ENCODE measurements at regions not wholly inside any gene's neighbourhood (a gene's known extent, or its start where the extent isn't known, plus 50 kb on each side); places are given as distances from the start of the nearest gene placed in this dataset.

DNA sequence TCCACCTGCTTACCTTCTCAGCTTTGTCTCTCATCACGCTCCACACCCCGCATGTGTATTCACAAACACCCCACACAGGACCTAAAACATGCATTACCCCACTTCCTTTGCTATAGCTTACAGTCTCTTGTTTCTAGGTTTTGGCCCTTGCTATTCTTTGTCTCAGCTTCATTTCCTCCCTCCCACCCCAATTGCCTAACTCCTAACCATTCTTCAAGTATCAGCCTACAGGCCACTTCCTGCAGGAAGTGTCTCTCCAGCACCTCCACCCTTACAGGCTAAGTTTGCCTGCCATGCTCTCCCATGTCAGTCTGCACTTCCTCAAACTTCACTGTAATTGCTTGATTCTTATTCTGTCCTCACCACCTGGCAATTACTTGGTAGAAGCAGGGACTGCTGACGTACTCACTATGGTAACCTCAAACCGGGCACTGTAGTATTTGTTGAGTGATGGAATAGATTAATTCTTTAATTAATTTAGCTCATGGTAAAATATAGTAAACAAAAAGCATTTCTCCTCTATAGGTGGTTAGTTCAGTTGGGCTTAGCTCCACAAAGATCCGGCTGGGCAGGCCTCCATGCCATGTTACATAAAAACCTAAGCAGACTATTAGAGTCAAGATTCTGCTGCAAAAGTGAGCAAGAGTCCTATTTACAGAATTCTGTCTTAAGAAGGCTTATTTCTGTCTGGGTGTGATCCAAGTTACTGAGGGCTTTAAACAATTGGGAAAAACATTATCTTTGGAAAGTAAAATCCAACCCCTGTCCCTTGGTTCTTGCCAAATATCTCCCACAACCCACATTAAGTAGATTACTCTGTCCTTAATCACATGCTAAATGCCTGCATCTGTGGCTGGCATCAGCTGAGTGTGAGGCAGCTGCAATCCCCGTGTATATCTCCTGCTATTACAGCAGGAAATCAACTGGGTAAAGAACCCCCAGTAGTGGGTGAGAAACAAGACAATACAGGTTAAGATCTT is 124.7 kb upstream of the CPEB2 start:
- DNase-seq (ENCODE audit: extremely low read depth, low read depth, low spot score) = no peak

GRCh38 chr4:14878681-14879080 is 123.6 kb upstream of the CPEB2 start:
- no peak for DNase-seq (ENCODE audit: extremely low read depth, low read depth, low spot score)

GRCh38 chr4:14879683-14880082 is 122.6 kb upstream of the CPEB2 start:
- no peak for DNase-seq (ENCODE audit: extremely low read depth, low read depth, low spot score)

- no peak for DNase-seq (ENCODE audit: extremely low read depth, low read depth, low spot score)
Observed at GRCh38 chr4:14880805-14881204, 121.5 kb upstream of the CPEB2 start.

DNA sequence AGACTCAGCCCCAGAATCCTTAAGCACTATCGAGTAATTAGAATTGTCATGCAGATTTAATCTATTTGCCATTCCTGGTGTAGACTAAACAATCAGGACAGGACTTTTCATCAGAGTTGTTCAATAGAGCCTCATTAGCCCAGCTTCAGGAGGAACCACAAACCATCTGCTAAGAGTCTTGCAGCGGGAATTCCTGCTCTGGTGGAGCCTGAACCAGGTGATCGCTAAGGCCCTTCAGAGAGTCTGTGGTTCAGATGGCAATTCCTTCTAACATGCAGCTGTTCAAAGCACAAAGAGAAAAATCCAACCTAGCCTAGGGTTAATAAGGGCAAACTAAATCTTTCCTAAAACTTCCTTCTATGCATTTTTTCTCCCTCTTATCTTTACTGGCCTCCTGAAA is 119.1 kb upstream of the CPEB2 start:
- no peak for DNase-seq (ENCODE audit: extremely low read depth, low read depth, low spot score)

- DNase-seq (ENCODE audit: extremely low read depth, low read depth, low spot score) = no peak
Observed at GRCh38 chr4:14883661-14884060, 118.6 kb upstream of the CPEB2 start.

- DNase-seq (ENCODE audit: extremely low read depth, low read depth, low spot score) = no peak
Observed at GRCh38 chr4:14887842-14888433, 114.3 kb upstream of the CPEB2 start.

- no peak for DNase-seq (ENCODE audit: extremely low read depth, low read depth, low spot score)
Observed at GRCh38 chr4:14888790-14889572, 113.3 kb upstream of the CPEB2 start.

- no peak for DNase-seq (ENCODE audit: extremely low read depth, low read depth, low spot score)
Observed at GRCh38 chr4:14892563-14892962, 109.7 kb upstream of the CPEB2 start.

DNA sequence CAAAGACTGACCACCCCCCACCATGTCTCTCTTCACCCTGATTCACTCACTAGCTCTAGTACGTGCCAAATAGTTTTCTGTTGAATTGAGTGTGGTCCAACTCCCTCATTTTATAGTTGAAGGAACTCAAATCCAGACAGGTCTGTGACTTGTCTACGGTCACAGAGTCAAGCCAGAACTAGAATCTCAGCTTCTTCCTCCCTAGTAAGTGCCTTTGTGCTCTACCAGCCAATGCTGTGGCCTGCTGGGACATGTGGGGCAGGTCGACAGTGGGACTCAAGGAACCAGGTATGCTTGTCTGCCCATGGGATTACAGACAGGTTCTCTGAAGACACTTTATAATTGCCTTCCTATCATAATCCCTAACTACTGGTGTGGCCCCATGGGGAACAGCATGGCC is 108.6 kb upstream of the CPEB2 start:
- DNase-seq (ENCODE audit: extremely low read depth, low read depth, low spot score) = no peak

- DNase-seq (ENCODE audit: extremely low read depth, low read depth, low spot score) = no peak
Observed at GRCh38 chr4:14894392-14895292, 107.6 kb upstream of the CPEB2 start.

DNA sequence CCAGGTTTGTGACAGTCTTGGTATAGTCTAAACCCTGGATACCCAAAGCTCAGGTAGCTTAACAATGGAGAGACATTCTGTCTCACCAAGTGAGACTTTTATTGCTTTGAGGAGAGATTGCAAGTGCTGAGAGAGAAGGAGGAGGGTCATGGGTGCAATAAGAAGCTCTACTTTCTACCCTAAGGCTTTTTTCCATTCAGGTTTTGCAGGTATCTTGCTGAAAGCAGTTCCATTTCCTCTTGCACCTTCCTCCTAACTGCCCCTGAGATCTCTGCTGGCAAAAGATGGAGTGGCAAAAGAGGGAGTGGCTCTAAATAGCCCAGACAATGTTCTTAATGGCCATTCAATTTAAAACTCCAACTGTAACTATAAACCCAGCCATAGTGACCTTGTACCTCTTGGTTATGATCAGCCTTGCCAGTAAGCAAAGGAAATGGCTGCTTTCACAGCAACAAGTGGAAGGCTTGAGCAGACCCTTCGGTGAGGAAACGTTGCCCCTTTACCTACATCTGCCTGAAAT is 105.6 kb upstream of the CPEB2 start:
- no peak for DNase-seq (ENCODE audit: extremely low read depth, low read depth, low spot score)

GRCh38 chr4:14897217-14897616 is 105.1 kb upstream of the CPEB2 start:
- DNase-seq (ENCODE audit: extremely low read depth, low read depth, low spot score) = no peak

GRCh38 chr4:14898989-14899388 is 103.3 kb upstream of the CPEB2 start:
- DNase-seq (ENCODE audit: extremely low read depth, low read depth, low spot score) = no peak

GRCh38 chr4:14902342-14902741 is 99.9 kb upstream of the CPEB2 start:
- no peak for DNase-seq (ENCODE audit: extremely low read depth, low read depth, low spot score)

- no peak for DNase-seq (ENCODE audit: extremely low read depth, low read depth, low spot score)
Observed at GRCh38 chr4:14903321-14903720, 99.0 kb upstream of the CPEB2 start.

DNA sequence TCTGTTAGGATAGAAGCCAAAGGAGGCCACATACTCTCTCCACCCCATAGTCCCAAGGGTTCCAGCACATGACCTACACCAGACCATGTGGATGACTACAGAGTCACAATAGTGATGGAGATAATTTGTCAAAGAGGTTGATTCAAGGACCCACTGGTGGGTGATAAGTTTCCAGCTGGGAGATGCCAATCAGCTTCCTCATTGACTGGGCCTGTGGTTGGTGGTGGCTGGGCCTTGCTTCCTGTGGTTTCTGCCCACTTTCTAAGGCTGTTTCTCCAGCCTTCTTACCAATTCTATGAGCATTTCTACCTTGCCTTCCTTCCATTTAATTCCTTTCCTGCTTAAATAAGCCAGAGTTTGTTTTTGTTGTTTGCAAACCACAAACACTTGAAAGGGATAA is 95.5 kb upstream of the CPEB2 start:
- DNase-seq (ENCODE audit: extremely low read depth, low read depth, low spot score) = no peak

- no peak for DNase-seq (ENCODE audit: extremely low read depth, low read depth, low spot score)
Observed at GRCh38 chr4:14908635-14909034, 93.6 kb upstream of the CPEB2 start.

- DNase-seq (ENCODE audit: extremely low read depth, low read depth, low spot score) = no peak
Observed at GRCh38 chr4:14910411-14910810, 91.9 kb upstream of the CPEB2 start.

DNA sequence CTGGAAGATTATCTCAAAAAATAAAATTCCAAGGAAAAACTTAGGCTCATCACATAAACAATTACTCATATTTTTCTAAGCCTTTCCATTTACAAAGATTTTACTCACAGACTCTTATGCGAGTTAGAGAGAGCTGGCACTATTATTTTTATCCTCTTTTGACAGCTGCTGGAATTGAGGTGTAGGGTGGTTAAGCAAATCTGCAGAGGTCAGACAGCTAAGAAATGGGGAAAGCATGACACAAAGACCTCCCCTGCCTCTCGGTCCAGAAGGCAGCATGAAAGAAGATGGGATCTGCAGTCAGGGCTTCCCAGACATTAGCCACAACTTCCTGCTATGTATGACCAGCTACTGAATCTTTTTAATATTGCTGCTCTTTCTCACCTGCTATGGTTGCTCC is 89.9 kb upstream of the CPEB2 start:
- DNase-seq (ENCODE audit: extremely low read depth, low read depth, low spot score) = no peak
